Iris pigment epithelial cell (primary cell): ENCODE measurements at regions not wholly inside any gene's neighbourhood (a gene's known extent, or its start where the extent isn't known, plus 50 kb on each side); places are given as distances from the start of the nearest gene placed in this dataset.

Experiments used
- DNase-seq: peaks from one replicate; pipeline ENCODE4 v3.0.0-alpha.2; 2011; ENCODE audit warnings: low read depth

- DNase-seq: no peak
These were observed 70.8 kb upstream of the NXT1 start for GRCh38 chr20:23279836-23280235.

GRCh38 chr20:23278172-23278571 lies 72.4 kb upstream of the NXT1 start:
- DNase-seq: no peak

GRCh38 chr20:23277316-23277715 lies 73.3 kb upstream of the NXT1 start:
- DNase-seq: no peak

- no peak for DNase-seq
These were observed 76.8 kb upstream of the NXT1 start for GRCh38 chr20:23273776-23274175.

GRCh38 chr20:23272176-23273029 lies 78.2 kb upstream of the NXT1 start:
- DNase-seq: no peak

GRCh38 chr20:23270382-23270911 lies 80.1 kb upstream of the NXT1 start:
- DNase-seq: peak; percentile 91

GRCh38 chr20:23269954-23270353 lies 80.6 kb upstream of the NXT1 start:
- DNase-seq: peak; percentile 8

- DNase-seq: peak; percentile 7
These were observed 81.7 kb upstream of the NXT1 start for GRCh38 chr20:23268792-23269354.

- no peak for DNase-seq
These were observed 82.7 kb upstream of the NXT1 start for GRCh38 chr20:23267909-23268308.

GRCh38 chr20:23266530-23267398 lies 83.8 kb upstream of the NXT1 start:
- no peak for DNase-seq

GRCh38 chr20:23265226-23265625 lies 85.4 kb upstream of the NXT1 start:
- DNase-seq: peak; percentile 24

GRCh38 chr20:23264545-23264944 lies 86.0 kb upstream of the NXT1 start:
- no peak for DNase-seq

GRCh38 chr20:23260181-23260840 lies 90.3 kb upstream of the NXT1 start:
- no peak for DNase-seq

GRCh38 chr20:23258747-23259121 lies 91.9 kb upstream of the NXT1 start:
- DNase-seq: no peak

GRCh38 chr20:23257848-23258746 lies 92.5 kb upstream of the NXT1 start:
- peak; percentile 95 for DNase-seq

- peak; percentile 76 for DNase-seq
These were observed 93.4 kb upstream of the NXT1 start for GRCh38 chr20:23257106-23257761.

GRCh38 chr20:23255716-23256385 lies 94.7 kb upstream of the NXT1 start:
- peak; percentile 55 for DNase-seq

- DNase-seq: no peak
These were observed 95.5 kb upstream of the NXT1 start for GRCh38 chr20:23255106-23255505.

- DNase-seq: no peak
These were observed 96.1 kb upstream of the NXT1 start for GRCh38 chr20:23254505-23254904.

GRCh38 chr20:23254034-23254433 lies 96.6 kb upstream of the NXT1 start:
- DNase-seq: no peak
